Body of pancreas (tissue), 4 donors: ENCODE measurements at regions not wholly inside any gene's neighbourhood (a gene's known extent, or its start where the extent isn't known, plus 50 kb on each side); places are given as distances from the start of the nearest gene placed in this dataset.

Source experiments
- ATAC-seq: fragments of 150-250 bp; one replicate; pipeline ENCODE4 v1.9.1; 2016
- DNase-seq, 4 donors: peaks; one replicate each; pipeline ENCODE4 v3.0.0-alpha.2; 2019
- H3K27ac ChIP-seq, 4 donors: fragments of 200-600 bp; sonication (generic); 1 replicate in 3 of 4; 2 replicates in 1 of 4; pipeline versions ENCODE4 v1.5.1 to v1.6.1; 2016 to 2019; ENCODE audit warnings: mild to moderate bottlenecking in 1 of 4, mixed read lengths in 1 of 4, moderate library complexity in 1 of 4
- H3K27me3 ChIP-seq, 2 donors: fragments of 200-600 bp; sonication (generic); one replicate each; pipeline ENCODE4 v1.6.0; 2016; ENCODE audit warnings: mild to moderate bottlenecking in 1 of 2
- H3K36me3 ChIP-seq, 2 donors: fragments of 200-600 bp; sonication (generic); replicated peaks in 1 of 2; 2 replicates each; pipeline ENCODE4 v1.5.1; 2016; ENCODE audit warnings: low read depth in 2 of 2; ENCODE audit not compliant: insufficient read depth in 1 of 2
- H3K4me1 ChIP-seq: fragments of 200-600 bp; sonication (generic); one replicate; pipeline ENCODE4 v1.6.0; 2016
- H3K4me3 ChIP-seq, 2 donors: fragments of 200-600 bp; sonication (generic); 1 replicate in 1 of 2; 2 replicates in 1 of 2; pipeline ENCODE4 v1.5.1; 2016 to 2019
- H3K9me3 ChIP-seq, 3 donors: fragments of 200-600 bp; sonication (generic); 1 replicate in 2 of 3; 2 replicates in 1 of 3; pipeline ENCODE4 v1.5.1; 2016
- CTCF ChIP-seq, 7 experiments: fragments of 450-650 bp in 4 of 7; fragments of 200-600 bp in 3 of 7; sonication (generic) in 3 of 7; IDR thresholded peaks; one replicate each; pipeline ENCODE4 v1.5.1; 2016 to 2019; ENCODE audit warnings: antibody characterized with exemption in 7 of 7
- POLR2A ChIP-seq, 3 donors: fragments of 450-650 bp; IDR thresholded peaks; one replicate each; pipeline ENCODE4 v1.6.1; 2016; ENCODE audit warnings: antibody characterized with exemption in 3 of 3, mild to moderate bottlenecking in 2 of 3
- WGBS, 2 donors: methylation state at CpG; one replicate each; pipeline ENCODE4 v1.1.5; 2017; 5-methylcytosine and 5-hydroxymethylcytosine counted together
- intact Hi-C: fragments of 100-400 bp; cut with DNase I; formaldehyde crosslinking; loops from one replicate; pipeline ENCODE4 v1.15.1; 2023

GRCh38 chr10:3948843-3949242, 163.8 kb upstream of the KLF6 start:
- TF ChIP-seq POLR2A (IDR thresholded peaks at IDR 0.05): no peak
- no peak for TF ChIP-seq CTCF (IDR thresholded peaks at IDR 0.05)
- DNase-seq (peak; percentile 27 to 73 (median 56)), ATAC-seq (no peak)
- intact Hi-C loops: no loop called here
- H3K27ac ChIP-seq: no peak overlapping the region
- H3K36me3 ChIP-seq: no peaks in the 10 kb centered on the region
- no peaks in the 10 kb centered on the region for H3K9me3 ChIP-seq
- H3K27me3 ChIP-seq: no peaks in the 10 kb centered on the region
- no peak overlapping the region for H3K4me3 ChIP-seq
- peaks cover 7% of the 10 kb centered on the region for H3K4me1 ChIP-seq
- 52 to 66% methylated on average over 9 of the region's 9 CpGs for WGBS, 2 donors

GRCh38 chr10:3946234-3947229, 161.5 kb upstream of the KLF6 start:
- DNase-seq (no peak), ATAC-seq (no peak)
- Histone ChIP-seq H3K9me3 (no peaks in the 10 kb centered on the region), H3K27me3 (no peaks in the 10 kb centered on the region), H3K36me3 (no peaks in the 10 kb centered on the region), H3K4me1 (no peaks in the 10 kb centered on the region), H3K4me3 (no peak overlapping the region), H3K27ac (no peak overlapping the region)
- WGBS, 2 donors: 62 to 64% methylated on average over 9 of the region's 9 CpGs
- intact Hi-C loops: no loop called here
- TF ChIP-seq POLR2A (IDR thresholded peaks at IDR 0.05) (no peak), CTCF (IDR thresholded peaks at IDR 0.05) (no peak)

GRCh38 chr10:3945026-3945425, 160.0 kb upstream of the KLF6 start:
- DNase-seq: no peak
- no peaks in the 10 kb centered on the region for H3K27me3 ChIP-seq
- H3K4me3 ChIP-seq: no peak overlapping the region
- no peaks in the 10 kb centered on the region for H3K9me3 ChIP-seq
- no peak overlapping the region for H3K27ac ChIP-seq
- no peaks in the 10 kb centered on the region for H3K4me1 ChIP-seq
- TF ChIP-seq POLR2A (IDR thresholded peaks at IDR 0.05): no peak
- no peak for TF ChIP-seq CTCF (IDR thresholded peaks at IDR 0.05)
- 77 to 90% methylated on average over 5 of the region's 5 CpGs for WGBS, 2 donors
- intact Hi-C loops: no loop called here
- no peak for ATAC-seq
- H3K36me3 ChIP-seq: no peaks in the 10 kb centered on the region

GRCh38 chr10:3944591-3944990, 159.6 kb upstream of the KLF6 start:
- no peak for TF ChIP-seq CTCF (IDR thresholded peaks at IDR 0.05)
- no peak for TF ChIP-seq POLR2A (IDR thresholded peaks at IDR 0.05)
- ATAC-seq: no peak
- no peaks in the 10 kb centered on the region for H3K9me3 ChIP-seq
- no peaks in the 10 kb centered on the region for H3K4me1 ChIP-seq
- no peaks in the 10 kb centered on the region for H3K36me3 ChIP-seq
- intact Hi-C loops: no loop called here
- no peaks in the 10 kb centered on the region for H3K27me3 ChIP-seq
- DNase-seq: no peak
- H3K4me3 ChIP-seq: no peak overlapping the region
- no peak overlapping the region for H3K27ac ChIP-seq
- 90 to 94% methylated on average over 2 of the region's 2 CpGs for WGBS, 2 donors
